ENCODE measurements at regions not wholly inside any gene's neighbourhood (a gene's known extent, or its start where the extent isn't known, plus 50 kb on each side); places are given as distances from the start of the nearest gene placed in this dataset.
A peak's percentile ranks its signal among the peaks of the same experiment; 100 is the strongest.
"Not testable (repeated sequence)": the region's sequence is repeated elsewhere in the genome, so short reads cannot be mapped to it uniquely, and the experiment has no call there.

GRCh38 chr2:111511062-111511461, 372.9 kb downstream of the ANAPC1 start:
- not testable (repeated sequence) for DNase-seq

GRCh38 chr2:111512378-111512777, 371.6 kb downstream of the ANAPC1 start:
- DNase-seq, result not testable (repeated sequence)

GRCh38 chr2:111514138-111514537, 369.9 kb downstream of the ANAPC1 start:
- DNase-seq, result not testable (repeated sequence)

GRCh38 chr2:111517050-111517720, 366.8 kb downstream of the ANAPC1 start:
- DNase-seq, result not testable (repeated sequence)

- DNase-seq, result not testable (repeated sequence)
Observed at GRCh38 chr2:111517721-111518053, 366.3 kb downstream of the ANAPC1 start.

GRCh38 chr2:111519071-111519470, 364.9 kb downstream of the ANAPC1 start:
- DNase-seq, result no peak

GRCh38 chr2:111522231-111522768, 361.7 kb downstream of the ANAPC1 start:
- DNase-seq, result no peak

- DNase-seq, result no peak
Observed at GRCh38 chr2:111523009-111523408, 361.0 kb downstream of the ANAPC1 start.

- DNase-seq, result not testable (repeated sequence)
Observed at GRCh38 chr2:111525026-111525425, 359.0 kb downstream of the ANAPC1 start.

- not testable (repeated sequence) for DNase-seq
Observed at GRCh38 chr2:111526041-111526639, 357.9 kb downstream of the ANAPC1 start.

GRCh38 chr2:111527707-111528400, 356.1 kb downstream of the ANAPC1 start:
- not testable (repeated sequence) for DNase-seq

- not testable (repeated sequence) for DNase-seq
Observed at GRCh38 chr2:111529022-111529421, 355.0 kb downstream of the ANAPC1 start.

GRCh38 chr2:111530239-111530965, 353.6 kb downstream of the ANAPC1 start:
- DNase-seq, result not testable (repeated sequence)

GRCh38 chr2:111532682-111533556, 351.1 kb downstream of the ANAPC1 start:
- DNase-seq, result not testable (repeated sequence)

- not testable (repeated sequence) for DNase-seq
Observed at GRCh38 chr2:111533557-111534247, 350.3 kb downstream of the ANAPC1 start.

- DNase-seq, result peak; percentile 57
Observed at GRCh38 chr2:111534910-111535352, 349.1 kb downstream of the ANAPC1 start.

- DNase-seq, result no peak
Observed at GRCh38 chr2:111535404-111535803, 348.6 kb downstream of the ANAPC1 start.

- DNase-seq, result no peak
Observed at GRCh38 chr2:111537078-111537655, 346.8 kb downstream of the ANAPC1 start.

- not testable (repeated sequence) for DNase-seq
Observed at GRCh38 chr2:111539991-111540390, 344.0 kb downstream of the ANAPC1 start.

GRCh38 chr2:111542120-111542774, 341.7 kb downstream of the ANAPC1 start:
- DNase-seq, result not testable (repeated sequence)
